ENCODE measurements at regions not wholly inside any gene's neighbourhood (a gene's known extent, or its start where the extent isn't known, plus 50 kb on each side); places are given as distances from the start of the nearest gene placed in this dataset.

DNA sequence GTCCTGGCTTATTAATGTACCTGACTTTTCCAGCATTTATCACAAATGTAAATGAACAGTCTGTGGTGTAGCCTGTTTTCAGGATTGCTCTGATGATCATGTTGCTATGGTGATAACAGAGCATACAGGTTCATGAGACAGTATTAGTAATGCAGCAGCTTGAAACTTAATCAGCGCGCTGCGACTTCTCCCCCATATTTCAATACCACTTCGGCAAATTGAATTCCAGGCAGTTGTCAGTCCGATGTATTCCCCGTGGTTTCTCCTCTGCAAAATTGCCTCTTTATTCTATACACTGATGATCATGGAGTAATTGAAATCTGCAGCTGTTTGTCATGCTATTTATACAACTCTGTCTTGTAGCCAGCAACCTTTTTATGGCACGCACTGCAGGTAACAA, 239.3 kb downstream of the C4orf33 start:
- Mint-ChIP-seq H3K9me3 (ENCODE audit: low read depth) (no peaks in the 10 kb centered on the region), H3K4me3 (ENCODE audit: unreplicated experiment) (no peak overlapping the region), H3K27me3 (ENCODE audit: low read depth) (peaks cover 8% of the 10 kb centered on the region), H3K4me1 (ENCODE audit: low read depth) (peaks cover 31% of the 10 kb centered on the region), H3K27ac (ENCODE audit: unreplicated experiment) (no peak overlapping the region), H3K36me3 (ENCODE audit: low read depth) (no peaks in the 10 kb centered on the region)
- TF ChIP-seq, protein P1, sequence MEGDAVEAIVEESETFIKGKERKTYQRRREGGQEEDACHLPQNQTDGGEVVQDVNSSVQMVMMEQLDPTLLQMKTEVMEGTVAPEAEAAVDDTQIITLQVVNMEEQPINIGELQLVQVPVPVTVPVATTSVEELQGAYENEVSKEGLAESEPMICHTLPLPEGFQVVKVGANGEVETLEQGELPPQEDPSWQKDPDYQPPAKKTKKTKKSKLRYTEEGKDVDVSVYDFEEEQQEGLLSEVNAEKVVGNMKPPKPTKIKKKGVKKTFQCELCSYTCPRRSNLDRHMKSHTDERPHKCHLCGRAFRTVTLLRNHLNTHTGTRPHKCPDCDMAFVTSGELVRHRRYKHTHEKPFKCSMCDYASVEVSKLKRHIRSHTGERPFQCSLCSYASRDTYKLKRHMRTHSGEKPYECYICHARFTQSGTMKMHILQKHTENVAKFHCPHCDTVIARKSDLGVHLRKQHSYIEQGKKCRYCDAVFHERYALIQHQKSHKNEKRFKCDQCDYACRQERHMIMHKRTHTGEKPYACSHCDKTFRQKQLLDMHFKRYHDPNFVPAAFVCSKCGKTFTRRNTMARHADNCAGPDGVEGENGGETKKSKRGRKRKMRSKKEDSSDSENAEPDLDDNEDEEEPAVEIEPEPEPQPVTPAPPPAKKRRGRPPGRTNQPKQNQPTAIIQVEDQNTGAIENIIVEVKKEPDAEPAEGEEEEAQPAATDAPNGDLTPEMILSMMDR (IDR thresholded peaks at IDR 0.05) = no peak
- DNase-seq (ENCODE audit: low spot score) = no peak

DNA sequence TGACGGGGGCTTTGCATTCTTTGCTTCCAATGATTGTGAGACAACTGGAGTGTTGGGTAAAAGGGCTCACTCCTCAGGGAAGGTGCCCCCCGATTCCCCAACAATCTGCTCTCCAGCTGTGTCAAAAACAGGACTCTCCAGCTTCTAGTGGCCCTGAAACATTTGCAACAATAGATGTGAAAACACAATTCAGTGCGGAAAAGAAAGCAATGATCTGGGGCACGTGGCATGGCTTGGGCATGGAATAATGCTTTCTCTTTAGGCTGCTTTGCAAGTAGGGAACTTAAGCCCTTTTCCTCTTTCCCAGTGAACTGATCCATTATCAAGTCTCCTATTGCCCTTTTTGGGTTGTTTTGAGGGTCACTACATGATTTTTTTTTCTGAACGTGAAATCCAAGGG, 239.9 kb downstream of the C4orf33 start:
- H3K27me3 Mint-ChIP-seq (ENCODE audit: low read depth) = peaks cover 5% of the 10 kb centered on the region
- TF ChIP-seq, protein P1 (IDR thresholded peaks at IDR 0.05) = no peak
- no peak overlapping the region for H3K27ac Mint-ChIP-seq (ENCODE audit: unreplicated experiment)
- H3K4me3 Mint-ChIP-seq (ENCODE audit: unreplicated experiment) = no peak overlapping the region
- H3K9me3 Mint-ChIP-seq (ENCODE audit: low read depth) = no peaks in the 10 kb centered on the region
- H3K36me3 Mint-ChIP-seq (ENCODE audit: low read depth) = no peaks in the 10 kb centered on the region
- no peak for DNase-seq (ENCODE audit: low spot score)
- peaks cover 31% of the 10 kb centered on the region for H3K4me1 Mint-ChIP-seq (ENCODE audit: low read depth)

DNA sequence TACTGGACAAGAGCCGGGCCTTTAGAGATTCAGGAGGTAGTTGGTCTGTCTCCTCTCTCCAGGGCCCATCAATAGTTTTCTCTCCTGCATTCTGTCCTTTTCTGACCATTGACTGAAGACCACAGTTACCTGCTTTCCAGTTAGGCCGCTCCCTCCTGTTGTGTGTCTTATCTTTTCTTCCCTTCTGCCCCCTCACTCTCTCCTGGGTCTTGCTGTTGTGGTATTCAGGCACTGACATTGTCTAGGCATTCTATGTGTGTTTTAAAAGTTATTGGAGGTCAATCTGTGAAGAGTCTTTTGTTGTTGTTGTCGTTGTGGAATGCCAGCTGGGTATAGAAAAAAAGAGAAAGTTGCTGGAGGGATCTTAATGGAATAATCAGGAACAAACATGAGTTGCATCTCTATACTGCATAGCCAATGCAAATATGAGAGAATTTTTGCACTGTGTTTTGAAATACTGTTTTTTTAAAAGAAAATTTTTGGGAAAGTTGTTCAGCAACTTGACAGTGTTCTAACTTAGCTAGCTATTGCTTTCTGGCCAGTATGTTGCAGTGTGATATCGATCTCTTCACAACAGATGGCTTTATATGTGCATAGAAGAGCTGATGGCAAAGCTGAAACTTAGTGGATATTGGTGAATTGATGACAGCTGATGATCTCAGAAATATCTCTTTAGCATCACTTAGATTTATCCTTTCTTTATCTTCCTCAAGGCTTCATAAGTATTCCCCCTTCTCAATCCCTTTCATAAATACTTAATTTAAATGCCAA, 240.7 kb downstream of the C4orf33 start:
- no peak for DNase-seq (ENCODE audit: low spot score)
- Mint-ChIP-seq H3K4me1 (ENCODE audit: low read depth) (peaks cover 33% of the 10 kb centered on the region), H3K27ac (ENCODE audit: unreplicated experiment) (no peak overlapping the region), H3K36me3 (ENCODE audit: low read depth) (no peaks in the 10 kb centered on the region), H3K9me3 (ENCODE audit: low read depth) (no peaks in the 10 kb centered on the region), H3K27me3 (ENCODE audit: low read depth) (peaks cover 5% of the 10 kb centered on the region), H3K4me3 (ENCODE audit: unreplicated experiment) (no peak overlapping the region)
- TF ChIP-seq, protein P1 (IDR thresholded peaks at IDR 0.05) = no peak

DNA sequence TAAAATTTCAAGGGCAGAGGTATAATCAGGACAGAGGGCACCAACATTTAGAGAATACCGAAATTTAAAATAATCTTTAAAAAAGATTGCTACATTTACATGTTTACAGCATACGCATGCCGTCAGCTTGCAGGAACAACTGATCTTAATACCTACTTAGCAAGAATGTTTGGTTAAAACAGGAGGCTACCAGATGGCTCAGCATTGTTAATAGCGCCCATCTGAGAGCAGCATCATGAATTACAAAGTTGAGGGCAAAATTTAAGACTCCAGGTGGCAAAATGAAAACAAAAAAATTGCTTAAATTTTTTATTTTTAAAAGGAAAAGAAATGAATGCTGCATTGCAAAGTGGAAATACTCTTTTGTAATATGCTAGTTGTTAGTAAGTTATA, 241.3 kb downstream of the C4orf33 start:
- no peaks in the 10 kb centered on the region for H3K36me3 Mint-ChIP-seq (ENCODE audit: low read depth)
- H3K9me3 Mint-ChIP-seq (ENCODE audit: low read depth) = no peaks in the 10 kb centered on the region
- peaks cover 37% of the 10 kb centered on the region for H3K4me1 Mint-ChIP-seq (ENCODE audit: low read depth)
- H3K27me3 Mint-ChIP-seq (ENCODE audit: low read depth) = peaks cover 5% of the 10 kb centered on the region
- no peak overlapping the region for H3K4me3 Mint-ChIP-seq (ENCODE audit: unreplicated experiment)
- no peak for DNase-seq (ENCODE audit: low spot score)
- TF ChIP-seq, protein P1 (IDR thresholded peaks at IDR 0.05) = no peak
- no peak overlapping the region for H3K27ac Mint-ChIP-seq (ENCODE audit: unreplicated experiment)

DNA sequence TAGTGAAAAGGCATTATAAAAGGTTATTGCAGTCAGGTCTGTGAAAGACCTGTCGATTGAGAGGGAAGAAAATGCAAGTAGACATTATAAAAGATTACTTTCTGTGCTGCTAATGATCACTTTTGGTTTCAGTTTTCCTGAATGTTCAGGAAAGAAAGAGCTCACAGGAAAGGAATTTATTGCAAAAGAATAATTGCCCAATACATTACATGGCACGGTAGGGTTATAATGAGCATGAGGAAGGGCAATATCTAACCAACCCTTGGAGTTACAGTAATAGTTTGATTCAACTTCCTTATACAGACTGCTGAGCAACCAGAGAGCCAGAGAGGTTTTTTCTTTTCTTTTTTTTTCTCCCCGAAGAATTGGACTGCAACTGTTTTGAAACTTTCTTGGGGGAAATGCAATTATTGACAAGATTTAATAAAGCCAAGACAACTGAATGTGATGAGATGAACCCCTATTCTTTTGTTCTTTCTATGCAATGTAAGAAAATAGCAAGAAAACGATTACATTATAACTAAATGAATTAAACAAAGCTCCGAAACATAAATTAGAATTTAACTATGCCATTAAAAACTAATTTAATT, 247.0 kb downstream of the C4orf33 start:
- Mint-ChIP-seq H3K9me3 (ENCODE audit: low read depth) (no peaks in the 10 kb centered on the region), H3K36me3 (ENCODE audit: low read depth) (no peaks in the 10 kb centered on the region)

More for the DNA sequence above, 247.0 kb downstream of the C4orf33 start:
- Mint-ChIP-seq H3K4me1 (ENCODE audit: low read depth) (peaks cover 52% of the 10 kb centered on the region), H3K27ac (ENCODE audit: unreplicated experiment) (peak overlapping the region; percentile 33), H3K27me3 (ENCODE audit: low read depth) (peaks cover 3% of the 10 kb centered on the region), H3K4me3 (ENCODE audit: unreplicated experiment) (no peak overlapping the region)
- DNase-seq (ENCODE audit: low spot score) = no peak
- TF ChIP-seq, protein P1 (IDR thresholded peaks at IDR 0.05) = no peak

Data from chondrocyte (in vitro differentiated cells).